WTC11 (cell line): ENCODE measurements at regions not wholly inside any gene's neighbourhood (a gene's known extent, or its start where the extent isn't known, plus 50 kb on each side); places are given as distances from the start of the nearest gene placed in this dataset.

ENCODE experiments used
- ATAC-seq: fragments of 200-7000 bp; cut with Tn5 transposase; 2 replicates; pipeline ENCODE4 v1.10.0; 2021; ENCODE audit warnings: mild to moderate bottlenecking, moderate library complexity
- CTCF ChIA-PET: fragments of 300-600 bp; sonication (Branson Sonifier 250); formaldehyde crosslinking; loops from one replicate; lab custom pipeline; 2021; ENCODE audit warnings: antibody characterized with exemption; lab: Charles Lee
- POLR2A ChIA-PET: fragments of 350-600 bp; sonication (Branson Sonifier 250); formaldehyde crosslinking; loops from one replicate; lab custom pipeline; 2021; ENCODE audit warnings: antibody characterized with exemption; lab: Charles Lee
- DNase-seq: peaks from one replicate; pipeline ENCODE4 v3.0.0; 2021; ENCODE audit warnings: low spot score
- H3K27ac Mint-ChIP-seq: 2 replicates; pipeline ENCODE4 v1.8.0; 2021; ENCODE audit warnings: mixed read lengths
- H3K27me3 Mint-ChIP-seq: 2 replicates; pipeline ENCODE4 v1.8.0; 2021; ENCODE audit warnings: low read depth, mild to moderate bottlenecking, moderate library complexity, mixed read lengths
- H3K36me3 Mint-ChIP-seq: 2 replicates; pipeline ENCODE4 v1.8.0; 2021; ENCODE audit warnings: mixed read lengths
- H3K4me1 Mint-ChIP-seq: 2 replicates; pipeline ENCODE4 v1.8.0; 2022; ENCODE audit warnings: mixed read lengths
- H3K4me3 Mint-ChIP-seq: 2 replicates; pipeline ENCODE4 v1.8.0; 2021; ENCODE audit warnings: mild to moderate bottlenecking, moderate library complexity, mixed read lengths
- H3K9me3 Mint-ChIP-seq: 2 replicates; pipeline ENCODE4 v1.8.0; 2021; ENCODE audit warnings: mixed read lengths
- ELF4 ChIP-seq: sonication (generic); formaldehyde crosslinking; IDR thresholded peaks from 2 replicates; pipeline ENCODE4 v1.8.1; 2022; ENCODE audit warnings: low read depth, mild to moderate bottlenecking, moderate library complexity, missing genetic modification reagents
- ETV6 ChIP-seq: sonication (generic); formaldehyde crosslinking; IDR thresholded peaks from 2 replicates; pipeline ENCODE4 v1.8.1; 2022; ENCODE audit warnings: mild to moderate bottlenecking, missing genetic modification reagents
- FOXP1 ChIP-seq: sonication (generic); formaldehyde crosslinking; IDR thresholded peaks from 2 replicates; pipeline ENCODE4 v1.8.0; 2022; ENCODE audit warnings: missing genetic modification reagents, mild to moderate bottlenecking, moderate library complexity, borderline replicate concordance
- NFE2L1 ChIP-seq: sonication (generic); formaldehyde crosslinking; IDR thresholded peaks from 2 replicates; pipeline ENCODE4 v1.8.1; 2023; ENCODE audit warnings: missing genetic modification reagents
- OVOL2 ChIP-seq: fragments of 250-450 bp; sonication (Bioruptor Pico); IDR thresholded peaks from 2 replicates; pipeline ENCODE4 v1.9.0; 2021; ENCODE audit warnings: mild to moderate bottlenecking, borderline replicate concordance
- PRRX2 ChIP-seq: fragments of 250-450 bp; sonication (Bioruptor Pico); IDR thresholded peaks from 2 replicates; pipeline ENCODE4 v1.8.0; 2021; ENCODE audit warnings: mild to moderate bottlenecking
- RORB ChIP-seq: fragments of 250-450 bp; sonication (Bioruptor Pico); IDR thresholded peaks from 2 replicates; pipeline ENCODE4 v1.9.0; 2021; ENCODE audit warnings: mild to moderate bottlenecking
- ZNF219 ChIP-seq: sonication (generic); formaldehyde crosslinking; IDR thresholded peaks from 2 replicates; pipeline ENCODE4 v1.8.0; 2023; ENCODE audit warnings: missing genetic modification reagents, mild to moderate bottlenecking, borderline replicate concordance
- ZNF671 ChIP-seq: fragments of 250-450 bp; sonication (Bioruptor Pico); IDR thresholded peaks from 2 replicates; pipeline ENCODE4 v1.8.0; 2021; ENCODE audit warnings: mild to moderate bottlenecking
- TF ChIP-seq, protein P1 (sequence below): sonication (generic); formaldehyde crosslinking; IDR thresholded peaks from 2 replicates; pipeline ENCODE4 v1.8.0; 2023; ENCODE audit warnings: missing genetic modification reagents, mild to moderate bottlenecking, borderline replicate concordance
- TF ChIP-seq, protein P2 (sequence below): sonication (generic); formaldehyde crosslinking; IDR thresholded peaks from 2 replicates; pipeline ENCODE4 v1.8.1; 2023; ENCODE audit warnings: mild to moderate bottlenecking, missing genetic modification reagents
- TF ChIP-seq, protein P3 (sequence below): sonication (generic); formaldehyde crosslinking; IDR thresholded peaks from 2 replicates; pipeline ENCODE4 v1.8.0; 2022; ENCODE audit warnings: mild to moderate bottlenecking, missing genetic modification reagents
- TF ChIP-seq, protein P4 (sequence below): fragments of 250-450 bp; sonication (Bioruptor Pico); IDR thresholded peaks from 2 replicates; pipeline ENCODE4 v1.9.0; 2021; ENCODE audit warnings: mild to moderate bottlenecking
- TF ChIP-seq, protein P5 (sequence below): fragments of 250-450 bp; sonication (Bioruptor Pico); IDR thresholded peaks from 2 replicates; pipeline ENCODE4 v1.9.0; 2021; ENCODE audit warnings: moderate library complexity, mild to moderate bottlenecking, inconsistent platforms, borderline replicate concordance
- TF ChIP-seq, protein P6 (sequence below): sonication (generic); formaldehyde crosslinking; IDR thresholded peaks from 2 replicates; pipeline ENCODE4 v1.8.1; 2022; ENCODE audit warnings: low read depth, missing genetic modification reagents, borderline replicate concordance
- TF ChIP-seq, protein P7 (sequence below): sonication (generic); formaldehyde crosslinking; IDR thresholded peaks from 2 replicates; pipeline ENCODE4 v1.8.0; 2022; ENCODE audit warnings: mild to moderate bottlenecking, missing genetic modification reagents
- TF ChIP-seq, protein P8 (sequence below): sonication (generic); formaldehyde crosslinking; IDR thresholded peaks from 2 replicates; pipeline ENCODE4 v1.8.0; 2022; ENCODE audit warnings: mild to moderate bottlenecking, missing genetic modification reagents
- TF ChIP-seq, protein P9 (sequence below): sonication (generic); formaldehyde crosslinking; IDR thresholded peaks from 2 replicates; pipeline ENCODE4 v1.8.1; 2022; ENCODE audit warnings: mild to moderate bottlenecking, missing genetic modification reagents, moderate library complexity, borderline replicate concordance

DNA sequence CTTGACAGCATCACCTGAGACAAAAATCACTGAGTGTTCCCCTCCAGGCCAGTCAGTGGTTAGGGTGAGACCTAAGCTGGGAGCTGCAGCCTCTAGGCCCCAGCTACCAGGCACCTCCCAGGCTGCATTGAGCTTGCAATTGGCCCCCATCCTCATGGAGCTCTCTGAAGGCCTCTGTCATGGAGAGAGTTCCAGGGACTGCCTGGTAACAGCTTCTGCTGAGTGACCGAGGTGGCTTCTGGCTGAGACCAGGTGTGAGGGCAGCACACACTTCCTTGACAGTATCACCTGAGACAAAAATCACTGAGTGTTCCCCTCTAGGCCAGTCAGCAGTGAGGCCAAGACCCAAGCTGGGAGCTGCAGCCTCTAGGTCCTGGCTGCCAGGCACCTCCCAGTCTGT lies 283.0 kb downstream of the SMOC2 start (continued):
- TF ChIP-seq, protein P1, sequence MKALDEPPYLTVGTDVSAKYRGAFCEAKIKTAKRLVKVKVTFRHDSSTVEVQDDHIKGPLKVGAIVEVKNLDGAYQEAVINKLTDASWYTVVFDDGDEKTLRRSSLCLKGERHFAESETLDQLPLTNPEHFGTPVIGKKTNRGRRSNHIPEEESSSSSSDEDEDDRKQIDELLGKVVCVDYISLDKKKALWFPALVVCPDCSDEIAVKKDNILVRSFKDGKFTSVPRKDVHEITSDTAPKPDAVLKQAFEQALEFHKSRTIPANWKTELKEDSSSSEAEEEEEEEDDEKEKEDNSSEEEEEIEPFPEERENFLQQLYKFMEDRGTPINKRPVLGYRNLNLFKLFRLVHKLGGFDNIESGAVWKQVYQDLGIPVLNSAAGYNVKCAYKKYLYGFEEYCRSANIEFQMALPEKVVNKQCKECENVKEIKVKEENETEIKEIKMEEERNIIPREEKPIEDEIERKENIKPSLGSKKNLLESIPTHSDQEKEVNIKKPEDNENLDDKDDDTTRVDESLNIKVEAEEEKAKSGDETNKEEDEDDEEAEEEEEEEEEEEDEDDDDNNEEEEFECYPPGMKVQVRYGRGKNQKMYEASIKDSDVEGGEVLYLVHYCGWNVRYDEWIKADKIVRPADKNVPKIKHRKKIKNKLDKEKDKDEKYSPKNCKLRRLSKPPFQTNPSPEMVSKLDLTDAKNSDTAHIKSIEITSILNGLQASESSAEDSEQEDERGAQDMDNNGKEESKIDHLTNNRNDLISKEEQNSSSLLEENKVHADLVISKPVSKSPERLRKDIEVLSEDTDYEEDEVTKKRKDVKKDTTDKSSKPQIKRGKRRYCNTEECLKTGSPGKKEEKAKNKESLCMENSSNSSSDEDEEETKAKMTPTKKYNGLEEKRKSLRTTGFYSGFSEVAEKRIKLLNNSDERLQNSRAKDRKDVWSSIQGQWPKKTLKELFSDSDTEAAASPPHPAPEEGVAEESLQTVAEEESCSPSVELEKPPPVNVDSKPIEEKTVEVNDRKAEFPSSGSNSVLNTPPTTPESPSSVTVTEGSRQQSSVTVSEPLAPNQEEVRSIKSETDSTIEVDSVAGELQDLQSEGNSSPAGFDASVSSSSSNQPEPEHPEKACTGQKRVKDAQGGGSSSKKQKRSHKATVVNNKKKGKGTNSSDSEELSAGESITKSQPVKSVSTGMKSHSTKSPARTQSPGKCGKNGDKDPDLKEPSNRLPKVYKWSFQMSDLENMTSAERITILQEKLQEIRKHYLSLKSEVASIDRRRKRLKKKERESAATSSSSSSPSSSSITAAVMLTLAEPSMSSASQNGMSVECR: no peak
- TF ChIP-seq, all 79 proteins: peak for 0

DNA sequence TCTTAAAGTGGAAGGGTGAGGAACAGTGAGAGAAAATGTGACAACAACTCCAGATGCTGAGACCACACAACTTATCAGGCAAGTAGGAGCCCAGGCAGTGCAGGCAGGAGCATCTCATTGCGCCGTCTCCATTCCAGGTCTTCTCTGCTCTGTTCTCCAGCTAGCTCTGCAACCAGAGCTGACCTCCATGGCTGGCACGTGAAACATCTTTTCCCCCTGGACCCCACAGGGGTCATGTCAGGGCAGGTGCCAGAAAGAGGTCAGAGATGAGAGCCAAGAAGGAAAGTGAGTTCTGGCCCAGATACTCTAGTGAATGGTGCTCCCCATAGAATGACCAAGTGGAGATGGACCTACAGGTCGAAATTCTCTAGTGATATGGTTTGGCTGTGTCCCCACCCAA lies 281.4 kb downstream of the SMOC2 start:
- no peak for ATAC-seq
- Mint-ChIP-seq H3K9me3 (peaks cover 61% of the 10 kb centered on the region), H3K4me3 (no peak overlapping the region), H3K27me3 (peaks cover 14% of the 10 kb centered on the region), H3K27ac (no peak overlapping the region), H3K36me3 (peaks cover 53% of the 10 kb centered on the region), H3K4me1 (no peaks in the 10 kb centered on the region)
- no peak for DNase-seq
- TF ChIP-seq, protein P2, sequence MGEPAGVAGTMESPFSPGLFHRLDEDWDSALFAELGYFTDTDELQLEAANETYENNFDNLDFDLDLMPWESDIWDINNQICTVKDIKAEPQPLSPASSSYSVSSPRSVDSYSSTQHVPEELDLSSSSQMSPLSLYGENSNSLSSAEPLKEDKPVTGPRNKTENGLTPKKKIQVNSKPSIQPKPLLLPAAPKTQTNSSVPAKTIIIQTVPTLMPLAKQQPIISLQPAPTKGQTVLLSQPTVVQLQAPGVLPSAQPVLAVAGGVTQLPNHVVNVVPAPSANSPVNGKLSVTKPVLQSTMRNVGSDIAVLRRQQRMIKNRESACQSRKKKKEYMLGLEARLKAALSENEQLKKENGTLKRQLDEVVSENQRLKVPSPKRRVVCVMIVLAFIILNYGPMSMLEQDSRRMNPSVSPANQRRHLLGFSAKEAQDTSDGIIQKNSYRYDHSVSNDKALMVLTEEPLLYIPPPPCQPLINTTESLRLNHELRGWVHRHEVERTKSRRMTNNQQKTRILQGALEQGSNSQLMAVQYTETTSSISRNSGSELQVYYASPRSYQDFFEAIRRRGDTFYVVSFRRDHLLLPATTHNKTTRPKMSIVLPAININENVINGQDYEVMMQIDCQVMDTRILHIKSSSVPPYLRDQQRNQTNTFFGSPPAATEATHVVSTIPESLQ (CRISPR knock-in tag): no peak
- TF ChIP-seq, protein P3, sequence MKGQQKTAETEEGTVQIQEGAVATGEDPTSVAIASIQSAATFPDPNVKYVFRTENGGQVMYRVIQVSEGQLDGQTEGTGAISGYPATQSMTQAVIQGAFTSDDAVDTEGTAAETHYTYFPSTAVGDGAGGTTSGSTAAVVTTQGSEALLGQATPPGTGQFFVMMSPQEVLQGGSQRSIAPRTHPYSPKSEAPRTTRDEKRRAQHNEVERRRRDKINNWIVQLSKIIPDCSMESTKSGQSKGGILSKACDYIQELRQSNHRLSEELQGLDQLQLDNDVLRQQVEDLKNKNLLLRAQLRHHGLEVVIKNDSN (CRISPR knock-in tag): no peak
- TF ChIP-seq RORB (CRISPR knock-in tag) (no peak), ELF4 (no peak), OVOL2 (CRISPR knock-in tag) (no peak), FOXP1 (CRISPR knock-in tag) (no peak), ETV6 (no peak), PRRX2 (CRISPR knock-in tag) (no peak), ZNF671 (CRISPR knock-in tag) (no peak), NFE2L1 (no peak), ZNF219 (CRISPR knock-in tag) (no peak)
- TF ChIP-seq, protein P4, sequence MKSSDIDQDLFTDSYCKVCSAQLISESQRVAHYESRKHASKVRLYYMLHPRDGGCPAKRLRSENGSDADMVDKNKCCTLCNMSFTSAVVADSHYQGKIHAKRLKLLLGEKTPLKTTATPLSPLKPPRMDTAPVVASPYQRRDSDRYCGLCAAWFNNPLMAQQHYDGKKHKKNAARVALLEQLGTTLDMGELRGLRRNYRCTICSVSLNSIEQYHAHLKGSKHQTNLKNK: no peak
- TF ChIP-seq, protein P5, sequence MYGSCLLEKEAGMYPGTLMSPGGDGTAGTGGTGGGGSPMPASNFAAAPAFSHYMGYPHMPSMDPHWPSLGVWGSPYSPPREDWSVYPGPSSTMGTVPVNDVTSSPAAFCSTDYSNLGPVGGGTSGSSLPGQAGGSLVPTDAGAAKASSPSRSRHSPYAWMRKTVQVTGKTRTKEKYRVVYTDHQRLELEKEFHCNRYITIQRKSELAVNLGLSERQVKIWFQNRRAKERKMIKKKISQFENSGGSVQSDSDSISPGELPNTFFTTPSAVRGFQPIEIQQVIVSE (CRISPR knock-in tag): no peak
- TF ChIP-seq, protein P6, sequence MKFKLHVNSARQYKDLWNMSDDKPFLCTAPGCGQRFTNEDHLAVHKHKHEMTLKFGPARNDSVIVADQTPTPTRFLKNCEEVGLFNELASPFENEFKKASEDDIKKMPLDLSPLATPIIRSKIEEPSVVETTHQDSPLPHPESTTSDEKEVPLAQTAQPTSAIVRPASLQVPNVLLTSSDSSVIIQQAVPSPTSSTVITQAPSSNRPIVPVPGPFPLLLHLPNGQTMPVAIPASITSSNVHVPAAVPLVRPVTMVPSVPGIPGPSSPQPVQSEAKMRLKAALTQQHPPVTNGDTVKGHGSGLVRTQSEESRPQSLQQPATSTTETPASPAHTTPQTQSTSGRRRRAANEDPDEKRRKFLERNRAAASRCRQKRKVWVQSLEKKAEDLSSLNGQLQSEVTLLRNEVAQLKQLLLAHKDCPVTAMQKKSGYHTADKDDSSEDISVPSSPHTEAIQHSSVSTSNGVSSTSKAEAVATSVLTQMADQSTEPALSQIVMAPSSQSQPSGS (CRISPR knock-in tag): no peak
- TF ChIP-seq, protein P7, sequence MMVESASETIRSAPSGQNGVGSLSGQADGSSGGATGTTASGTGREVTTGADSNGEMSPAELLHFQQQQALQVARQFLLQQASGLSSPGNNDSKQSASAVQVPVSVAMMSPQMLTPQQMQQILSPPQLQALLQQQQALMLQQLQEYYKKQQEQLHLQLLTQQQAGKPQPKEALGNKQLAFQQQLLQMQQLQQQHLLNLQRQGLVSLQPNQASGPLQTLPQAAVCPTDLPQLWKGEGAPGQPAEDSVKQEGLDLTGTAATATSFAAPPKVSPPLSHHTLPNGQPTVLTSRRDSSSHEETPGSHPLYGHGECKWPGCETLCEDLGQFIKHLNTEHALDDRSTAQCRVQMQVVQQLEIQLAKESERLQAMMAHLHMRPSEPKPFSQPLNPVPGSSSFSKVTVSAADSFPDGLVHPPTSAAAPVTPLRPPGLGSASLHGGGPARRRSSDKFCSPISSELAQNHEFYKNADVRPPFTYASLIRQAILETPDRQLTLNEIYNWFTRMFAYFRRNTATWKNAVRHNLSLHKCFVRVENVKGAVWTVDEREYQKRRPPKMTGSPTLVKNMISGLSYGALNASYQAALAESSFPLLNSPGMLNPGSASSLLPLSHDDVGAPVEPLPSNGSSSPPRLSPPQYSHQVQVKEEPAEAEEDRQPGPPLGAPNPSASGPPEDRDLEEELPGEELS: no peak
- TF ChIP-seq, protein P8, sequence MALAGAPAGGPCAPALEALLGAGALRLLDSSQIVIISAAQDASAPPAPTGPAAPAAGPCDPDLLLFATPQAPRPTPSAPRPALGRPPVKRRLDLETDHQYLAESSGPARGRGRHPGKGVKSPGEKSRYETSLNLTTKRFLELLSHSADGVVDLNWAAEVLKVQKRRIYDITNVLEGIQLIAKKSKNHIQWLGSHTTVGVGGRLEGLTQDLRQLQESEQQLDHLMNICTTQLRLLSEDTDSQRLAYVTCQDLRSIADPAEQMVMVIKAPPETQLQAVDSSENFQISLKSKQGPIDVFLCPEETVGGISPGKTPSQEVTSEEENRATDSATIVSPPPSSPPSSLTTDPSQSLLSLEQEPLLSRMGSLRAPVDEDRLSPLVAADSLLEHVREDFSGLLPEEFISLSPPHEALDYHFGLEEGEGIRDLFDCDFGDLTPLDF (CRISPR knock-in tag): no peak
- TF ChIP-seq, protein P9, sequence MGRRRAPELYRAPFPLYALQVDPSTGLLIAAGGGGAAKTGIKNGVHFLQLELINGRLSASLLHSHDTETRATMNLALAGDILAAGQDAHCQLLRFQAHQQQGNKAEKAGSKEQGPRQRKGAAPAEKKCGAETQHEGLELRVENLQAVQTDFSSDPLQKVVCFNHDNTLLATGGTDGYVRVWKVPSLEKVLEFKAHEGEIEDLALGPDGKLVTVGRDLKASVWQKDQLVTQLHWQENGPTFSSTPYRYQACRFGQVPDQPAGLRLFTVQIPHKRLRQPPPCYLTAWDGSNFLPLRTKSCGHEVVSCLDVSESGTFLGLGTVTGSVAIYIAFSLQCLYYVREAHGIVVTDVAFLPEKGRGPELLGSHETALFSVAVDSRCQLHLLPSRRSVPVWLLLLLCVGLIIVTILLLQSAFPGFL (CRISPR knock-in tag): no peak
- ChIA-PET POLR2A (no interaction called here), CTCF (no interaction called here)
